ENCODE measurements at regions not wholly inside any gene's neighbourhood (a gene's known extent, or its start where the extent isn't known, plus 50 kb on each side); places are given as distances from the start of the nearest gene placed in this dataset.

DNA sequence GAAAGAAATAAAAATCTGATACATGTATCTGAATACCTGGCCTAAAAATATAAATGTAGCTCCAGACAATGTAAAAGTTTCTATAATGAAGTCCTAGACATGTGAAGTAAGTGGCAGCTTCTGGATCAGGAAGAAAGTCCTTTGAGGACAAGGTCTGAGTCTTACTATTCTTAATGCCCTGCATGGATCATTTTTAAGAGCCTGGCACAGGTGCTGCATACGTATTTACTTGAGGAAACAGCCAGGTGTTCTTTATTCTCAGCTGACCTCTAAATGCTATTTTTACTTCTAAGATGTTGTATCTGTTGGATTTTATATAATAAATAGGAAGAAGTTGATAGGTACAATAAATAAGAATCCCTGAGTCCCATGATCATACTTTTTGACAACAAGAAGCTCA, 750.0 kb upstream of the LUZP2 start:
- DNase-seq (ENCODE audit: low read depth) = no peak
- H3K4me3 ChIP-seq (ENCODE audit: low read depth, low read length) = no peak overlapping the region
- in situ Hi-C loops (cut with HindIII; ENCODE audit: low sequenced_read_pairs) = no loop called here
- TF ChIP-seq, protein P1, sequence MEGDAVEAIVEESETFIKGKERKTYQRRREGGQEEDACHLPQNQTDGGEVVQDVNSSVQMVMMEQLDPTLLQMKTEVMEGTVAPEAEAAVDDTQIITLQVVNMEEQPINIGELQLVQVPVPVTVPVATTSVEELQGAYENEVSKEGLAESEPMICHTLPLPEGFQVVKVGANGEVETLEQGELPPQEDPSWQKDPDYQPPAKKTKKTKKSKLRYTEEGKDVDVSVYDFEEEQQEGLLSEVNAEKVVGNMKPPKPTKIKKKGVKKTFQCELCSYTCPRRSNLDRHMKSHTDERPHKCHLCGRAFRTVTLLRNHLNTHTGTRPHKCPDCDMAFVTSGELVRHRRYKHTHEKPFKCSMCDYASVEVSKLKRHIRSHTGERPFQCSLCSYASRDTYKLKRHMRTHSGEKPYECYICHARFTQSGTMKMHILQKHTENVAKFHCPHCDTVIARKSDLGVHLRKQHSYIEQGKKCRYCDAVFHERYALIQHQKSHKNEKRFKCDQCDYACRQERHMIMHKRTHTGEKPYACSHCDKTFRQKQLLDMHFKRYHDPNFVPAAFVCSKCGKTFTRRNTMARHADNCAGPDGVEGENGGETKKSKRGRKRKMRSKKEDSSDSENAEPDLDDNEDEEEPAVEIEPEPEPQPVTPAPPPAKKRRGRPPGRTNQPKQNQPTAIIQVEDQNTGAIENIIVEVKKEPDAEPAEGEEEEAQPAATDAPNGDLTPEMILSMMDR (IDR thresholded peaks at IDR 0.05; ENCODE audit: low read depth, low read length, missing control alignments) = no peak

DNA sequence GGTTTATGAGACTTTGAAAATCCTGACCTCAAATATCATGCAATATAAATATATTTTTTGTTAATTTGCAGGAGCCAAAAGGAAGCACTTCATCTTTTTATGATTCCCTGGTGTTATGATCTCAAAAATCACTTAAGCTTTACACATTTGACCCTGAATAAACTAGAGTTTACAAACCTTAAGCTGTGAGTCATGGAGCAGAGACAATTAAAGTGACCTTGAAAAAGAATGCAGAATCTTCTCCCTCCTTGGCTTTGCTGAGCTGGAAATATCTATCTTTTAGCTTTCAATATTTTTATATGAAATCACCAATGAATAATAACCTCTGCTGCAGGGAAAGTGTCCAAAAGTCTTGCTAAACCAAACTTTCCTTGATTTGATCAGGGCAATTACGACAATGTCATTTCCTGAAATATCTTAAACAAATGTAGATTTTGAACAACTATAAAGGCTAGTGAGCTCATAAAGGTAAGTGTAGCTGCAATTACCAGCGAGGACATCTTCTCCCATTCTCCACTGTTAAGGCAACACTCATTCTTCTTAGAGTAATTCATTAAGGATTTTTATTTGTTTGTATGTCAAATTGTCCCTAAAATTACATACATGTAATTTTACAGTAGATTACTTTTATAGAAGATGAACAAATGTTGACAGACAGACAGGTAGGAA, 747.0 kb upstream of the LUZP2 start:
- in situ Hi-C loops (cut with HindIII; ENCODE audit: low sequenced_read_pairs) = no loop called here
- DNase-seq (ENCODE audit: low read depth) = no peak
- TF ChIP-seq, protein P1 (IDR thresholded peaks at IDR 0.05; ENCODE audit: low read depth, low read length, missing control alignments) = no peak
- no peak overlapping the region for H3K4me3 ChIP-seq (ENCODE audit: low read depth, low read length)

DNA sequence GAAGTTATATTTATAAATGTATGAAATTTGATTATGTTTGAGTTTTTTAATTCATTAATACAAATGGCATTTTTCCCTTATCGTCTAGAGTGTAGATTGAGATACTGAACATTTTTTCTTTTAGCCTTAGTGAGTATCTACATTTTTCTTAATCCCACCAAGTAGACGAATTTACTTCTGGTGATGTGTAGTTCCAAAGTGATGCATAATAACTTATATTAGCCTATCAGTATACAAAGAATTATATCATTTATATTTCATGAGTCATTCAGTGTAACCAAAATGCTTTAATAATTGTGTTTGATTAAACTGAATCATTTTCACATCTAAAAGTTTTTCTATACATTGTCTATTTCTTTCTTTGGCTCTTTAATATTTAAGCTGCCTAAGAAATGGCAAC, 745.6 kb upstream of the LUZP2 start:
- no peak overlapping the region for H3K4me3 ChIP-seq (ENCODE audit: low read depth, low read length)
- DNase-seq (ENCODE audit: low read depth) = no peak
- TF ChIP-seq, protein P1 (IDR thresholded peaks at IDR 0.05; ENCODE audit: low read depth, low read length, missing control alignments) = no peak
- in situ Hi-C loops (cut with HindIII; ENCODE audit: low sequenced_read_pairs) = no loop called here

DNA sequence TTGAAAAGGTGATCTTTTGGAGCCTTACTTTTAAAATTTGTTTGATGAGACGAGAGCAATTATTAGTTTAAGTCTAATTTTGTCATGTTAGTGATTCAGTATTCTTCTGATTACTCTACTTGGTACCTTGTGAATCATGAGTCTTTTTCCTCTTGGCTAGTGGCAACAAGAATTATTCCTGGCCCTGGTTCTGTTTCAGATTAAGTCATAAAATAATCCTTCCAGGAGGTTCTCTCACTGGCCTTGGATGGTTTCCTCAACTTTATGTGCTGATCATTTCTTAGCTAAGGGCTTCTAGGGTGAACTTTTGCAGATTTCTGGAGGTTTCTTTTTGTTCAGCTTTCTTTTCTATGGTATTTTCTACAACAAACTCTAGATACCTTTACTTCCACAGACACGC, 741.8 kb upstream of the LUZP2 start:
- DNase-seq (ENCODE audit: low read depth) = no peak
- no peak overlapping the region for H3K4me3 ChIP-seq (ENCODE audit: low read depth, low read length)
- TF ChIP-seq, protein P1 (IDR thresholded peaks at IDR 0.05; ENCODE audit: low read depth, low read length, missing control alignments) = no peak
- in situ Hi-C loops (cut with HindIII; ENCODE audit: low sequenced_read_pairs) = no loop called here

DNA sequence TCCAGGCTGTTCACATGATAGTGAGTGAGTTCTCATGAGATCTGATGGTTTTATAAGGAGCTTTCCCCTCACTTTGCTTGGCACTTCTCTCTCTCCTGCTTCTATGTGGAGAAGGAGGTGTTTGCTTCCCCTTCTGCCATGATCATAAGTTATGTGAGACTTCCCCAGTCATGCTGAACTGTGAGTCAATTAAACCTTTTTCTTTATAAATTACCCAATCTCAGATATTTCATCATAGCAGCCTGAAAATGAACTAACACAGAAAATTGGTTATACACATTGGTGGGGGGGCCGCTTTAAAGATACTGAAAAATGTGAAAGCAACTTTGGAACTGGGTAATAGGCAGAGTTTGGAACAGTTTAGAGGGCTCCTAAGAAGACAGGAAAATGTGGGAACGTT, 741.1 kb upstream of the LUZP2 start:
- H3K4me3 ChIP-seq (ENCODE audit: low read depth, low read length) = no peak overlapping the region
- TF ChIP-seq, protein P1 (IDR thresholded peaks at IDR 0.05; ENCODE audit: low read depth, low read length, missing control alignments) = no peak
- in situ Hi-C loops (cut with HindIII; ENCODE audit: low sequenced_read_pairs) = no loop called here
- no peak for DNase-seq (ENCODE audit: low read depth)

DNA sequence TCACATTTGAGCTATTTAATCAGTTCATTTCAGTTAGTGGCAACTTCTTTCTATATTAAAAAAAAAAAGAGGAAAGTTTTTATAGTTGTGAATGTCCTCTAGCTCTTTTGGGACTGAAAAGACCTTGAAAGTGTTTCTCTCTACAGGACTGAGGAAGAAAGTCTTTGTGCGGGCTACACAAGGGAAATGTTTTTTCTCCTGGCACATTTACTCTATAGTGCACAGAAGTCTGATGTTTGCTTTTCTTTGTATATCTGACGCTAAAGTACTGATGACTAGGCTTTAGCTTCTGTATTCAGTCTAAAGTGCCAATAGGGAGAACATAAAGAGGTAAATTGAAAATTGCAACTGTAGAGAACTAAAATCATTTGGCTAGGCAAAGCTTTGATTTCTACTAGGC, 737.4 kb upstream of the LUZP2 start:
- H3K4me3 ChIP-seq (ENCODE audit: low read depth, low read length) = no peak overlapping the region
- TF ChIP-seq, protein P1 (IDR thresholded peaks at IDR 0.05; ENCODE audit: low read depth, low read length, missing control alignments) = no peak
- DNase-seq (ENCODE audit: low read depth) = no peak
- in situ Hi-C loops (cut with HindIII; ENCODE audit: low sequenced_read_pairs) = no loop called here
